GM19463 (cell line): ENCODE measurements at regions not wholly inside any gene's neighbourhood (a gene's known extent, or its start where the extent isn't known, plus 50 kb on each side); places are given as distances from the start of the nearest gene placed in this dataset.

ENCODE experiments used
- ATAC-seq: cut with Tn5 transposase; IDR thresholded peaks from one replicate; pipeline ENCODE4 v1.9.1; 2021; ENCODE audit warnings: mild to moderate bottlenecking, moderate library complexity; ENCODE audit not compliant: unreplicated experiment

DNA sequence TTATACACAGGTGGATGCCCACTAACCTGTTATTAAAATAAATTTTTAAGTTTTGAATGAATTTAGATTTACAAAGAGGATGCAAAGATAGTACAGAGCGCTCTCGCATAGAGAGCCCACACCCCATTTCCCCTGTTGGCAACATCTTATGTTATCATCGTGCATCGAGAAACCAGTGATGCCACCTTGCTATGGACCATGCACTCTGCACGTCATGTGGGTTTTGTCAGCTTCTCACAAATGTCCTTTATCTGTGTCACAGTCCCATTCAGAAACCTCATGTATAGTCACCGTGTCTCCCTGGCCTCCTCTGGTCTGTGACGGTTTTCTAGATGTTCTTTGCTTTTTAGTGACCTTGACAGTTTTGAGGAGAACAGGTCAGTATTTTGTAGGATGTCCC, 60.0 kb downstream of the ING1 start:
- no peak for ATAC-seq

DNA sequence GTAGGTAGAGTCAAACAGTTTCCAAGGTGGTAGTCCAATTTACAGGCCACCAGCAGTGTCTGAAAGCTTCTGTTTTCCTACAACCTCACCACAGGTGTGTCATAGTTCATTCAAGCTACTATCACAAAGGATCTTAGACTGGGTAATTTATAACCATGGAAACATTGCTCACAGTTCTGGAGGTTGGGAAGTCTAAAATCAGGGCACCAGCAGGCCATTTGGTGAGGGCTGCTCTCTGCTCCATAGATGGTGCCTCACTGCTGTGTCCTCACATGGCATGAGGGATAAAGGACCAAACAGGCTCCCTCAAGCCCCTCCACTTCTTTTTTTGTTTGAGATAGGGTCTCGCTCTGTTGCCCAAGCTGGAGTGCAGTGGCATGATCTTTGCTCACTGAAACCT, 60.6 kb downstream of the ING1 start:
- no peak for ATAC-seq

DNA sequence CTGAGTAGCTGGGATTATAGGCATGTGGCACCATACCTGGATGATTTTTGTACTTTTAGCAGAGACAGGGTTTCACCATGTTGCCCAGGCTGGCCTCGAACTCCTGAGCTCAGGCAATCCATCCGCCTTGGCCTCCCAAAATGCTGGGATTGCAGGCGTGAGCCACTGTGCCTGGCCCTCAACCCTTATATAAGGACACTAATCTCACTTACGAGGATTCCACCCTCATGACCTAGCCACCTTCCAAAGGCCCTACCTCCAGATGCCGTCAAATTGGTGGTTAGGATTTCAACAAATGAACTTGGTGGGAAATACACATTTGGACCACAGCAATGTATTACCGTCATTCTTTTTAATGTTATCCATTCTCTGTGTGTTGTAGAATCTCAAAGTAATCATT, 61.0 kb downstream of the ING1 start:
- ATAC-seq: no peak

DNA sequence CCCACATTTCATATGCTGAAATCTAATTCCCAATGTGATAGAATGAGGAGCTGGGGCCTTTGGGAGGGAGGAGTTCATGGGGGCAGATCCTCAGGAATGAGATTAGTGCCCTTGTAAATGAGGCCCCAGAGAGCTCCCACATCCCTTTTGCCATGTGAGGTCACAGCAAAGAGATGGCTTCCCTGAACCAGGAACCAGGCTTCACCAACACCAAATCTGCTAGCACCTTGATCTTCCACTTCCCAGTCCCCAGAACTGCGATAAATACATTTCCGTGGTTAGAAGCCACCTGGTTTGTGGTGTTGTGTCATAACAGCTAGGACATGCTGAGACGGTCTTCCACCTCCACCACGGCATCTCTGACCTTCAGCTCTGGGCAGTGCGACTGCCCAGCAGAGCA, 62.1 kb downstream of the ING1 start:
- no peak for ATAC-seq

DNA sequence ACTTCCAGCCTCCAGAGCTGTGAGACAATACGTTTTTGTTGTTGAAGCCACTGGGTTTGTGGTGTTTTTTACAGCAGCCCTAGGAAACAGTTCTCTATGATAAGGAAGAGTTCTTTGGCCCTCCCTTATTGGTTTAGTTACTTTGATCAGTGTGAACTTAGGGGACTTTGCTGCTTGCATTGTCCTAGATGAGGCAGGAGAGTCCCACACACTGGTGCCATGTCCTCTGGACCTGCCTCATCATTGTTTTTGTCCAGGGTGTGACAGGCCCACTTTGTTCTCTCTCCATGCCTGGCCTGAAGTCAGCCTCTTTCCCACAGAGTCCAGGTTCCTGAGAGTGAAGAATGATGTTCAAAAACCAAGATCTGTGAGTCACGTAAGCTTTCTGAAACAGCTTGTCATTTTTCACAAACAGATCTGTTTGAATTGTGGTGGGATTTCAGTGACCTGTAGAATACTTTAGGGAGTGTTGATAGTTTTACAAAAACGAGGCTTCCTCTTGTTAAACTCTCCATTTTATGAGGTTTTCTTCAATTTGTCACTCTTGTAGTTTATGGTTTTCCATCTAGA, 63.8 kb downstream of the ING1 start:
- ATAC-seq: no peak

DNA sequence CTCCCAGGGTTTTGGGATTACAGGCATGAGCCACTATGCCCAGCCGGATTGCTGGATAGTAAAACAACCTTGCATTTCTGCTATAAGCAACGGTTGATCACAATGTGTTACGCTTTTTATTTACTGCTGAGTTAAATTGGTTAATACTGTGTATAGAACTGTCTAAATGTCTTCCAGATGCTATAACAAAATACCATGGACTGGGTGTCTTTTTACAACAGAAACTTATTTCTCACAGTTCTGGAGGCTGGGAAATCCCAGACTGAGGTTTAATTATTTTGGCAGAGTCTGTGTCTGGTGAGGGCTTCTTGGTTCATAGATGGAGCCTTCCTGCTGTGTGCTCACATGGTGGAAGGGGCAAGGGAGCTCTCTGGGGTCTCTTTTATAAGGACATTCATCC, 65.5 kb downstream of the ING1 start:
- ATAC-seq: no peak

DNA sequence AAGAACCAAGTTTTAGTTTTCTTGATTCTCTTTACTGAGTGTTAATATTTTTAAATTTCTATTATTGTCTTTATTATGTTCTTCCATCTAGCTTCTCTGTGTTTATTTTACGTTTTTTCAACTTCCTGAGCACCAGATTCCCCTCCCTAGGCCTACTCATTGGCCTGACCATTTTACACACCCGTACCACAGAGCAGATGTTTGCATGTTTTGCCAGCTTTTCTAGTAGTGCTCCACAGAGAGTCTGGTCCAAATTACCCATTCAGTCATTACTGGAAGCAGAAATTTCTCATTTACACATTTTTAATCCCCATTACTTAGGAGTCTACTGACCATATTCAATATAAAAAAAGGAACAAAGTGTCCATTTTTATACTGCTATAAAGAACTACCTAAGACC, 66.9 kb downstream of the ING1 start:
- ATAC-seq: no peak

DNA sequence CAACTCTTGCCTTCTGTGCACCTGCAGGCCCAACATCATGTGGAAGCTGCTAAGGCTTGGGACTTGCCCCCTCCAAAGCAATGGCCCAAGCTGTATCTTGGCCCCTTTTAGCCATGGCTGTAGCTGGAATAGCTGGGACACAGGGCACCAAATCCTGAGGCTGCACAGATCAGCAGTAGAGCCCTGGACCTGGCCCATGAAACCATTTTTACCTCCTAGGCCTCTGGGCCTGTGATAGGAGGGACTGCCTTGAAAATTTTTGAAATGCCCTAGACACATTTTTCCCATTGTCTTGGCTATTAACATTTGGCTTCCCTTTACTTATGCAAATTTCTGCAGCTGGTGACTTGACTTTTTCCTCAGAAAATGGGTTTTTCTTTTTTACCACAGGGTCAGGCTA, 68.7 kb downstream of the ING1 start:
- ATAC-seq: no peak

DNA sequence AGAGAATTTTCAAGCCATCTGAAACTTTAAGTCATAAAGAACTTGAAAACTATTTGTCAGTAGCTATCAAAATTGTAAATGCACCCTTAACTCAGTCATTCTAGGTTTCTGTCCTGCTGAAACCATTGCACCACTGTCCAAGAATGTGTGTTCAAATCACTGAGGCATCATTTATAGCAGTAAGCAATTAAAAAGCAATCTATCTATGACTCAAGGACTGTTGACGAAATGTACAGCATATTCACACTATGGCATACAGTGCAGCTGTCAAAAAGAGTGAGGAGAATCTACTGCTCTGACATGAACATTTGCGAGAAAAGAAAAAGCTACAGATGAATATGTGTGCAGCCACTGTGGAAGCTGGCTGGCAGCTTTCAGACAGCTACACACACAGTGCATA, 71.2 kb downstream of the ING1 start:
- ATAC-seq: no peak

DNA sequence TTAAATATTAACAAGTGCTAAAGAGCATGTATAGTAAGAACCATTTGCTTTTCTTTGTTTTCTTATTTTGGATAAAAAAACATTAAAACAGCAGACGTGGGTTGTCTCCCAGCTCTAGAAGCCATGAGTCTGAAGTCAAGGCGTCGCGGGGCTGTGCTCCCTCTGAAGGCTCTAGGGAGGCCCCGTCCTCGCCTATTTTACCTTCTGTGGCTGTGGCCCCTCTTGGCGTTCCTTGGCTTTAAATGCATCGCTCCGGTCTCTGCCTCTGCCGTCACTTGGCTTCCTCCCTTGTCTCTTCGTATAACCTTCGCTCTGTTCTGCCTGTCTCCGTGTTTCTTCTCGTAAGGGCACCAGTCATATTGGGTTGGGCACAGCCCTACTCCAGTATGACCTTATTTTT, 75.3 kb downstream of the ING1 start:
- ATAC-seq: no peak

DNA sequence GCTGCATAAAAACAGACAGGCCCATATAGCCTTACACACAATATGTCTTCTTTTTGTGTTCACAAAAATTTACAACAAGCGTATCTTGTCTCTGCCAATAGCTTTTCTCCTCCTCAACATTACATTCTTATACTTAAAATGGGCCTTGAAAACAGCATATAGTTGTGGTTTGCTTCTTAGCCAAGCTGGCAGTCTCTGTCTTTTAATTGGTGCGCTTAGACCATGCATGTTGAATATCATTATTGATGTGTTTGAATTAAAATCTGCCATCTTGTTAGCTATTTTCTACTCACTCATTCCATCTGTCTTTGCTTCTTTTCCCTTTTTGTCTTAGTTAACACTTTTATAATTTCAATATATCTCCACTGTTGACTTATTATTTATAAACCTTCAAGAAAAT, 76.4 kb downstream of the ING1 start:
- no peak for ATAC-seq

DNA sequence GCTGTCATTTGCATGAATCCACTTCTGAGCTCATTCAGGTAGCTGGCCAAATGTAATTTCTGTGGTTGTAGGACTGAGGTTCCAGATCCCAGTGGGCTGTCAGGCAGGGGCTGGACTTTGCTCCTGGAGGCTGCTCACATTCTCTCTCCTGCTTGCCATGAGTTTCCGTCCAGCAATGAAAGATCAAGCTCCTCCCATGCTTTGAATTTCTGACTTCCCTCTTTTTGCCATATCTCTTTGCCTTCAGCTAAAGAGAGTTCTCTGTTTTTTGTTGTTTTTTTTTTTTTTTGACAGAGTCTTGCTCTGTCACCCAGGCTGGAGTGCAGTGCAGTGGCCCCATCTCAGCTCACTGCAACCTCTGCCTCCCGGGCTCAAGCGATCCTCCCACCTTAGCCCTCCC, 76.9 kb downstream of the ING1 start:
- no peak for ATAC-seq

DNA sequence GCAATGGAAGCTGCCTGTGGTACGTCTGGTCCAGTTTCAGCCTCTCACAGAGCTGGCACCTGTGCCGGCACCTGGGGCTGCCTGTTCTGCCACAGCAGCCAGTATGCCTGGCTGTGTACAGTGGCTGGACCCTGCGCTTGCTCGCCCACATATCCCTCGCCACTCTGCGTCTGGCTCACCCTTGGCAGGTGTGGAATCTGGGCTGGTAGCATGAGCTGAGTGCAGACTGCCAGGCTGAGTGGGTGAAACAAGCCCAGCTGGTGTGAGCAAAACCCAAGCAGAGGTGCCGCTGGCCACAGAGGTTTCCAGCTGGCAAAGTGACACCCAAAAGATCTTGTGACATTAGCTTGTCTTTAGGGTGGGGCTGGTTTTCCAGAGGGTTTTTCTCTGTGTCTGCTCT, 80.7 kb downstream of the ING1 start:
- no peak for ATAC-seq

DNA sequence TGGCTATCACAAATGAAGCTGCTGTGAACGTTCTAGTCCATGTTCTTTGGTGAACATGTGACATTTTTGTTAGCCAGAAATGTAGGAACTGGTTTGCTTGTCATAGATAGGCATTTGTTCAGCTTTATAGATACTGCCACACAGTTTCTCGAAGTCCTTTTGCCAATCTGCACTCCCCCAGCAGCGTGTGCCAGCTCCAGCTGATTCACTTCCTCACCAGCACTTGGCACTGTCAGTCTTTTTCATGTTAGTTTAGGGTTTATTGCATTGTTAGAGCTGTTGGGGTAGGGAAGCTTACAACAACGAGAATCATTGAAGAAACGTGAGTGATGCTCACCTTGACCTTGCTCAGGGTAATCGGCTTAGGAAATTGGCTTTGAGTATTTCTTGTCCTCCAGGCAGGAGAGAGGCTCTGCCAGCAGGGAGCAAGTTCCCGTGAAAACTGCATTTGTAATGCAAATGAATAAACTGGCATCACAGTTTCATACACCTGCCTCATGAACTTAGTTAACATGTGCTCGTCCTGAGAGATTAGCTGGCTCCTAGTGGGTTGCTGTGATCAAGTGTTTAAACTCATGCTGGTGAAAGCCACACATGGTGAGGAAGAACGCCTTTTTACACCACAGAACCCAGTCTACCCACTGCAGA, 83.9 kb downstream of the ING1 start:
- ATAC-seq: no peak

DNA sequence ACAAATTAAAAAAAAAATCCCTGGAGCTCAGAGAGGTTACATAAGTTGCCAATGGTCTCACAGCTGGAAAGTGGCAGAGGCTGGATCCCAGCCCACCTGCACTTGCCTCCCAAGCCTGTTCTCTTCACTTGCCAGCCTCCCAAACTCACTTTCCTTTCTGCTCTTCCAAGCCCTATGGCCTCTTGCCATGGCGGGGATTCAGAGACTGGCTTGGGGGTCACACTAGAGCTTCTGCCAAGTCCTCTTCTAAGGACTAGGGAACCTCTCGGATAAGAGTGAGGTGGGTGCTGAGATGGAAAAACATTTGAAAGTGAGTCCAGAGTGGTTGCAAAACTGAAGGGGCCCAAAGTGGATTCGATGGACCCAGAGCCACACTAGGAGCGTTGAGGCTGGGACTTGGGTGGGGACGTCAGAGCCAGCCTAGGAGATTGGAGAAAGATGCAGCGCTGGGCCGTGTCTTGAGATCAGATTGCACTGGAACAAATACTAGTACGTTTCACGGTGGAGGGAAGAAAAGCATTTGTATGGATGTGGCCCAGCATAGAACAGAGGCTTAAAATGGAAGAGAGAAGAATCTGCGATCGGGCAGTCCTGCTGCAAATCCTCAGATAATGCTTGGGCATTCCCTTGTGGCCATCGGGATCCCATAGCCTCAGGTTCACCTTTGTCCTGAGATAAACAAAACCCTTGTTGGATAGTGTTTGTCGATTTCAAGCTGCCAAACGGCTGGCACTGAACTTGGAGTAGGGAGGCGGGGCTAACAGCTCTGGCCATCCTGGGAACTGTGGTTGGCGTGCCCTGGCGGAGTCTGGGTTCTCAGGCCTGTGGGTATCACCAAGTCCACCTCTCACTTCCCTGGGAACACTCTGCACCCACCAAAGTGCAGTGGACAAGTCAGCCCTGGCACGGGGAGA, 84.8 kb downstream of the ING1 start:
- ATAC-seq: no peak

DNA sequence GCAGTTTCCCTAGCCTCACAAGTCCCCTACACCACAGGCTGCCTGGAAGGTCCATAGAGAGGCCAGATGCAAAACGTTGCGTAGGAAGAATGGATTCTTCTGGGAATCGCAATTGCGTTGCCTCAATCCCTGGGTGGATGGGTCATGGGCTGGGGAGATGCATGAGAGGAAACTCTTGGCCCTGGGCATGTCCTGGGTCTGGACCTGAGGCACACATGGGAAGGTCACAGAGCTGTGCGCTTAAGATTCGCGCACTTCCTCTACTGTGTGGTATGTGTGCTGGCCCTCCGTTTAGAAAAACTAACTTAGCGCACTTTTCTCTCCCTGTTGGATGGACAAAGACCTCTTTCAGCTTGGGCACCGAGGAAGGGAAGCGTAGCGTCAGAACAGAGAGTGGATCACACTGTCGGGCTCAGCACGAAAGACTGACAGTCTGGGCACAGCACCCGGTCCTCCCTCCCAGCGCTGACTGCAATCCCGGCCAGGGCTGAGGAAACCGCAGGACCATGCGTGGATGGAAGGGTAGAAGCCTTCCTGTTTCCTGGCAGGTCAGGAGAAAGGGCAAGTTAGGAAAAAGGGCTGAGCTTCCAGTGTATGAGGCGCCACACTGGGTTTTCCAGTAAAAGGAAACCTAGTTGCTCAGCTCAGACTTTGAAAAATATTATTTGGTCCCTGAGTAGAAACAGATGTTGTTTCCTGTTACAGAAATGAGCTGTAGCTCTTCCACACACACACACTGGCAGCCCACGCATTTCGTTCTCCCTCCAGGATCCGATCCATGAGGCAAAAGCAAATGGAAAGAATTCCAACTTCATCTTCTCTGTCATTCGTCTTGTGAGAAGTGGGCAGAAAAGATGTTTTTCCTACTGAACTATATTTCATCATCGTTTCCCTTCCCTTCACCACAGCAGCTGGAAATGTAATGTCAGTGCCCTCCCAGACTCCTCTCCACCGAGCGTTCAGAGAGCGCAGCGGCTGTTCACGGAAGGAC, 86.0 kb downstream of the ING1 start:
- no peak for ATAC-seq

DNA sequence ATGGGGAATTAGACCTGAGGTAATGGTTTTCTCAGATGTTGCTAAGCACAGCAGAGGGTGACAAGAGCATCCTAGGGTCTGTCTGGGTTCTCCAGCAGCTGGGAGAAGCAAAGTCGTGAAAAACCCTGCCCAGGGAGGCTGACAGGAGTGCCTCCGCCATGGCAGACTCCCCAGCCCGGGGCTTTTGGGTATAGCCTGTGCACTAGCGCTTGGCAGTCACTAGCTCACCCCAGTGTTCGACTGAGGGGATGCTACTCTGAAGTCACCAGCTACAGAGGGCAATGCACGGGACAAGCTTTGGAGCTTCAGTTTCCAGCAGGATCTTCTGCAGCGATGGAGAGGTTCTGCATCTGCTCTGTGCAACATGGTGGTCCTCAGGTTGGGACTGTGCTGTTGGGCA, 87.5 kb downstream of the ING1 start:
- ATAC-seq: no peak

DNA sequence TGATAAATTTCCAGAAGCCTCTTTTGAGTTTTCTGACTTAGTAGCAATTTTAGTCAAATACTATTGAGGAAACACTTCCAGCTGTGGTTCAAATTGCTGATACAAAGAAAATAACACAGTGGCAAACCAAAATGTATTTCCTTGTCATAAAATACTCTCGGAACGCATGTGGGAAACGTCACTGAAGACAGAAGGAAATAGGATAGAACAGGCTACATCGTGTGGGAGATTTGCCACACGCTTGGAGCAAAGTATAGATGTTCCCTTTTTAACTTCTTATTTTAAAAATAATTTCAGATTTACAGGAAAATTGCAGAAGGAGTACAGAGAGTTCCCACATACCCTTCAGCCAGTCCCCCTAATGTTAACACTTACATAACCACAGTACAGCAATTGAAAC, 88.8 kb downstream of the ING1 start:
- ATAC-seq: no peak

DNA sequence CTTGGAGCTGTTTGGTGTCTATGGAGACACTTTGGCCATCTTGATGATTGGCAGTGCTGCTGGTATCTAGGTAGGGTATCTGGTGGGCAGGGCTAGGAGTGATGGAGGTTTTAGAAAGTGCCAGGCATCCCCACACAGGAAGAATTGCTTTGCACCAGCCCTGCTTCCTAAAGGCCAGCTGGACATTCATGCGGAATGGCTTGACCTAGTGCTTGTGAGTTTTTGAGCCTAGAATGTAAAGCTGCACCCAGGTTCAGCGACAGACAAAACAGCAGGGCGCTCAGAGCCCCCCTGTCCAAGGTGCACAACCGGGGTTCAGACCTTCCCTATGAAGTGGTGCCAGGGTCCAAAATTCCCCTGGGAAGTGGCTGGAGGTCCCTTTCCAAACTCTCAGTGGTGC, 93.1 kb downstream of the ING1 start:
- ATAC-seq: no peak

DNA sequence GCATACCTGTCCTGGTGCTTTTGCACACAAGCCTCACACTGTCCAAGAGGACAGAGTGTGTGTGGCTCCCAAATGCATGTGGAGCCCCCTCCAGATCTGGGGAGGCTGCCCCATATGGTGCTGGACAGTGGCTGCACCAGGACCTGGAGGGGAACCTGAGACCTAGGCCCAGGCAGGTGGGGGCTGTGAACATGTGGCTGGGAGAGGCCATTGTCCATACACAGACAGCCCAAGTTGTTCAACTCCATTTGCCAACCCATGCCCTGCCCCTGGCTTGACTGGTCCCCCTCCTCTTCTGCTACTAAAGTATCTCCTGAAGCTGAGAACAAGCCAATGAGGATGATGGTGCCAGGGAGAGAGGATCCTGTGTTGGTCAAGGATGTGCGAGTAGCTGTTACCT, 94.0 kb downstream of the ING1 start:
- no peak for ATAC-seq

DNA sequence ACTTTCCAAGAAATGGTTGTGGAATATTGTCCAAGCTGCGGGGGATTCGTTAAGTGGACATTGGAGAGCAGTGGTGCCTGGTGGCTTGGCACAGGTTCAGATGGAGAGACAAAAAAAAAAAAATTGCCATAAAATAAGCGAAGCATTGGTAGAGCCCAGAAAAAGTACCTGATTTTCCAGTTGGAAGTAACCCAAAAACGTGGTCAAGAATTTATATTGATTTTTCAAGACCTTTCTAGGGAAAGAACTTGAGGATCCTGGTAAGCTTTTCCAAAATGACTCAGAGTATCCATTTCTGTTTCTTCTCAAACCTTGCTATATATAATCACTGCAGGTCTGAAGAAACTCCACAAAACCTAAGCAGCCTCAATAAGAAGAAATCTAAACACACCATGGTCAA, 94.6 kb downstream of the ING1 start:
- ATAC-seq: no peak
